RWPE2 (cell line): ENCODE measurements at regions not wholly inside any gene's neighbourhood (a gene's known extent, or its start where the extent isn't known, plus 50 kb on each side); places are given as distances from the start of the nearest gene placed in this dataset.

ENCODE experiments used
- ATAC-seq: fragments of 200-7000 bp; cut with Tn5 transposase; 3 replicates; pipeline ENCODE4 v1.9.1; 2021; ENCODE audit warnings: low read depth
- DNase-seq: peaks from one replicate; pipeline ENCODE4 v3.0.0-alpha.2; 2020; ENCODE audit warnings: low spot score
- H3K27ac ChIP-seq: fragments of 450-650 bp; 2 replicates; pipeline ENCODE4 v1.5.1; 2017; ENCODE audit warnings: mild to moderate bottlenecking; ENCODE audit not compliant: poor library complexity, severe bottlenecking
- H3K27me3 ChIP-seq: fragments of 250-450 bp; sonication (Bioruptor Pico); 2 replicates; pipeline ENCODE4 v1.5.1; 2021; ENCODE audit warnings: mild to moderate bottlenecking, moderate library complexity; ENCODE audit not compliant: insufficient read depth, poor library complexity, severe bottlenecking
- H3K36me3 ChIP-seq: fragments of 250-450 bp; sonication (Bioruptor Pico); 2 replicates; pipeline ENCODE4 v1.5.1; 2020; ENCODE audit warnings: low read depth, mild to moderate bottlenecking, moderate library complexity
- H3K4me1 ChIP-seq: fragments of 250-450 bp; sonication (Bioruptor Pico); 2 replicates; pipeline ENCODE4 v1.5.1; 2021; ENCODE audit warnings: mild to moderate bottlenecking, moderate library complexity; ENCODE audit not compliant: insufficient read depth, poor library complexity, severe bottlenecking
- H3K4me3 ChIP-seq: fragments of 250-450 bp; sonication (Bioruptor Pico); 2 replicates; pipeline ENCODE4 v1.5.1; 2021; ENCODE audit warnings: mild to moderate bottlenecking, moderate library complexity; ENCODE audit not compliant: severe bottlenecking
- H3K9me3 ChIP-seq: fragments of 250-450 bp; sonication (Bioruptor Pico); 2 replicates; pipeline ENCODE4 v1.5.1; 2021; ENCODE audit warnings: mild to moderate bottlenecking, moderate library complexity; ENCODE audit not compliant: severe bottlenecking
- CTCF ChIP-seq: fragments of 450-650 bp; IDR thresholded peaks from one replicate; pipeline ENCODE4 v1.5.1; 2017; ENCODE audit warnings: mild to moderate bottlenecking, moderate library complexity; ENCODE audit not compliant: poor library complexity, severe bottlenecking

- Histone ChIP-seq H3K27me3 (no peaks in the 10 kb centered on the region), H3K9me3 (no peaks in the 10 kb centered on the region), H3K4me3 (no peak overlapping the region), H3K27ac (no peak overlapping the region), H3K4me1 (no peaks in the 10 kb centered on the region), H3K36me3 (no peaks in the 10 kb centered on the region)
- ATAC-seq: no peak
- TF ChIP-seq CTCF: no peak
- no peak for DNase-seq
Measured at GRCh38 chr10:120684226-120684625, 166.9 kb upstream of the WDR11 start.

GRCh38 chr10:120685136-120685535 is 166.0 kb upstream of the WDR11 start:
- ATAC-seq: no peak

GRCh38 chr10:120688928-120689327 is 162.2 kb upstream of the WDR11 start:
- H3K27ac ChIP-seq: no peak overlapping the region
- no peaks in the 10 kb centered on the region for H3K4me1 ChIP-seq
- ATAC-seq (no peak), DNase-seq (no peak)
- H3K36me3 ChIP-seq: no peaks in the 10 kb centered on the region
- H3K27me3 ChIP-seq: no peaks in the 10 kb centered on the region
- no peak overlapping the region for H3K4me3 ChIP-seq
- H3K9me3 ChIP-seq: no peaks in the 10 kb centered on the region
- no peak for TF ChIP-seq CTCF

More at GRCh38 chr10:120685136-120685535, 166.0 kb upstream of the WDR11 start:
- H3K27me3 ChIP-seq: no peaks in the 10 kb centered on the region
- H3K9me3 ChIP-seq: no peaks in the 10 kb centered on the region
- no peak for DNase-seq
- H3K36me3 ChIP-seq: no peaks in the 10 kb centered on the region
- no peak overlapping the region for H3K27ac ChIP-seq
- TF ChIP-seq CTCF: no peak
- H3K4me1 ChIP-seq: no peaks in the 10 kb centered on the region
- no peak overlapping the region for H3K4me3 ChIP-seq

- no peak for TF ChIP-seq CTCF
- DNase-seq: no peak
- Histone ChIP-seq H3K27ac (no peak overlapping the region), H3K27me3 (no peaks in the 10 kb centered on the region), H3K4me1 (no peaks in the 10 kb centered on the region), H3K4me3 (no peak overlapping the region), H3K9me3 (no peaks in the 10 kb centered on the region), H3K36me3 (no peaks in the 10 kb centered on the region)
- no peak for ATAC-seq
Measured at GRCh38 chr10:120689777-120690529, 161.2 kb upstream of the WDR11 start.

GRCh38 chr10:120691625-120692024 is 159.5 kb upstream of the WDR11 start:
- DNase-seq: no peak
- no peaks in the 10 kb centered on the region for H3K36me3 ChIP-seq
- H3K27ac ChIP-seq: no peak overlapping the region
- no peaks in the 10 kb centered on the region for H3K9me3 ChIP-seq
- no peak overlapping the region for H3K4me3 ChIP-seq
- ATAC-seq: no peak
- no peak for TF ChIP-seq CTCF
- no peaks in the 10 kb centered on the region for H3K27me3 ChIP-seq
- no peaks in the 10 kb centered on the region for H3K4me1 ChIP-seq
